GM23338 (cell line): ENCODE measurements at regions not wholly inside any gene's neighbourhood (a gene's known extent, or its start where the extent isn't known, plus 50 kb on each side); places are given as distances from the start of the nearest gene placed in this dataset.

ENCODE experiments used
- ATAC-seq: fragments of 200-7000 bp; cut with Tn5 transposase; 3 replicates; pipeline ENCODE4 v1.9.1; 2020
- DNase-seq: peaks from one replicate; pipeline ENCODE4 v3.0.0-alpha.2; 2015; ENCODE audit warnings: low spot score
- H2AFZ ChIP-seq: fragments of 200-600 bp; sonication (generic); 2 replicates; pipeline ENCODE4 v1.8.0; 2016; ENCODE audit warnings: antibody characterized with exemption, mild to moderate bottlenecking, moderate library complexity
- H3F3A ChIP-seq: fragments of 200-600 bp; sonication (generic); replicated peaks from 2 replicates; pipeline ENCODE4 v1.8.0; 2017; ENCODE audit warnings: antibody characterized with exemption, mixed run types, low read depth
- H3K27ac ChIP-seq: fragments of 200-600 bp; sonication (generic); 2 replicates; pipeline ENCODE4 v1.6.1; 2016; ENCODE audit warnings: low read depth
- H3K27me3 ChIP-seq: fragments of 200-600 bp; sonication (generic); 2 replicates; pipeline ENCODE4 v1.8.0; 2016; ENCODE audit warnings: mild to moderate bottlenecking, mixed run types, moderate library complexity; ENCODE audit not compliant: insufficient read depth
- H3K36me3 ChIP-seq: fragments of 200-600 bp; sonication (generic); 2 replicates; pipeline ENCODE4 v1.8.0; 2016; ENCODE audit warnings: mild to moderate bottlenecking; ENCODE audit not compliant: insufficient read depth
- H3K4me1 ChIP-seq: fragments of 200-600 bp; sonication (generic); 2 replicates; pipeline ENCODE4 v1.8.0; 2016; ENCODE audit warnings: mild to moderate bottlenecking, moderate library complexity; ENCODE audit not compliant: insufficient read depth
- H3K4me2 ChIP-seq: fragments of 200-600 bp; sonication (generic); 2 replicates; pipeline ENCODE4 v1.7.1; 2017; ENCODE audit warnings: mixed run types
- H3K4me3 ChIP-seq: fragments of 200-600 bp; sonication (generic); 2 replicates; pipeline ENCODE4 v1.6.1; 2016; ENCODE audit warnings: mixed run types
- H3K79me2 ChIP-seq: fragments of 200-600 bp; sonication (generic); replicated peaks from 2 replicates; pipeline ENCODE4 v1.8.0; 2017; ENCODE audit warnings: mild to moderate bottlenecking; ENCODE audit not compliant: insufficient read depth
- H3K9me2 ChIP-seq: fragments of 200-600 bp; sonication (generic); 2 replicates; pipeline ENCODE4 v1.8.0; 2017; ENCODE audit not compliant: insufficient read depth
- H4K20me1 ChIP-seq: fragments of 200-600 bp; sonication (generic); replicated peaks from 2 replicates; pipeline ENCODE4 v1.8.0; 2017; ENCODE audit warnings: mild to moderate bottlenecking; ENCODE audit not compliant: insufficient read depth
- H3K27ac Mint-ChIP-seq: 2 replicates; pipeline ENCODE4 v1.8.0; 2020; ENCODE audit warnings: inconsistent platforms, mild to moderate bottlenecking, moderate library complexity, mixed read lengths
- H3K27me3 Mint-ChIP-seq: 3 replicates; pipeline ENCODE4 v1.8.0; 2022; ENCODE audit warnings: low read depth, mild to moderate bottlenecking, moderate library complexity, mixed read lengths, inconsistent platforms; ENCODE audit not compliant: insufficient read depth, poor library complexity
- H3K36me3 Mint-ChIP-seq: 3 replicates; pipeline ENCODE4 v1.8.0; 2021; ENCODE audit warnings: low read depth, mild to moderate bottlenecking, inconsistent platforms, moderate library complexity, mixed read lengths
- H3K4me1 Mint-ChIP-seq: 3 replicates; pipeline ENCODE4 v1.8.0; 2020; ENCODE audit warnings: mild to moderate bottlenecking, inconsistent platforms, mixed read lengths
- H3K4me3 Mint-ChIP-seq: 3 replicates; pipeline ENCODE4 v1.8.0; 2021; ENCODE audit warnings: moderate library complexity, mild to moderate bottlenecking, inconsistent platforms, mixed read lengths
- H3K9me3 Mint-ChIP-seq: 3 replicates; pipeline ENCODE4 v1.8.0; 2020; ENCODE audit warnings: moderate library complexity, mild to moderate bottlenecking, inconsistent platforms, mixed read lengths
- CREB1 ChIP-seq: fragments of 250-450 bp; sonication (Bioruptor Pico); IDR thresholded peaks from 2 replicates; pipeline ENCODE4 v1.5.0; 2020; ENCODE audit warnings: low read depth, mild to moderate bottlenecking, moderate library complexity
- CTCF ChIP-seq, 2 experiments: fragments of 200-600 bp in 1 of 2; sonication (generic) in 1 of 2; conservative IDR thresholded peaks; 2 replicates each; pipeline versions ENCODE4 v1.5.1 to v1.6.1; 2016 to 2017; ENCODE audit warnings: antibody characterized with exemption in 2 of 2, low read depth in 2 of 2, mild to moderate bottlenecking in 2 of 2, moderate library complexity in 1 of 2
- ETS1 ChIP-seq: IDR thresholded peaks from 2 replicates; pipeline ENCODE4 v1.6.1; 2016; ENCODE audit warnings: antibody characterized with exemption
- EZH2 ChIP-seq: fragments of 200-600 bp; sonication (generic); IDR thresholded peaks from one replicate; pipeline ENCODE4 v1.8.0; 2017; ENCODE audit warnings: antibody characterized with exemption, mild to moderate bottlenecking, low read depth; ENCODE audit not compliant: unreplicated experiment
- JUNB ChIP-seq: IDR thresholded peaks from one replicate; pipeline ENCODE4 v1.6.1; 2016; ENCODE audit warnings: antibody characterized with exemption; ENCODE audit not compliant: unreplicated experiment
- NANOG ChIP-seq: IDR thresholded peaks from 2 replicates; pipeline ENCODE4 v1.6.1; 2016; ENCODE audit warnings: antibody characterized with exemption, borderline replicate concordance
- POLR2AphosphoS5 ChIP-seq: IDR thresholded peaks from 2 replicates; pipeline ENCODE4 v1.6.1; 2016; ENCODE audit warnings: antibody characterized with exemption, low read depth
- REST ChIP-seq: IDR thresholded peaks from one replicate; pipeline ENCODE4 v1.6.1; 2018; ENCODE audit warnings: antibody characterized with exemption; ENCODE audit not compliant: unreplicated experiment
- STAT1 ChIP-seq: IDR thresholded peaks from one replicate; pipeline ENCODE4 v1.6.1; 2016; ENCODE audit warnings: antibody characterized with exemption; ENCODE audit not compliant: unreplicated experiment
- ZNF114 ChIP-seq: fragments of 250-450 bp; sonication (Bioruptor Pico); IDR thresholded peaks from 2 replicates; pipeline ENCODE4 v1.5.0; 2020; ENCODE audit warnings: mild to moderate bottlenecking, moderate library complexity
- ZNF331 ChIP-seq: fragments of 250-450 bp; sonication (Bioruptor Pico); IDR thresholded peaks from 2 replicates; pipeline ENCODE4 v1.5.0; 2020; ENCODE audit warnings: low read depth, mild to moderate bottlenecking, moderate library complexity

GRCh38 chr4:38360201-38360600 is 303.8 kb upstream of the KLF3 start (continued):
- TF ChIP-seq REST (no peak), CREB1 (CRISPR knock-in tag) (no peak), CTCF (conservative IDR thresholded peaks at IDR 0.05; ENCODE audit: low read depth in 2 of 2) (no peak), ETS1 (no peak)

DNA sequence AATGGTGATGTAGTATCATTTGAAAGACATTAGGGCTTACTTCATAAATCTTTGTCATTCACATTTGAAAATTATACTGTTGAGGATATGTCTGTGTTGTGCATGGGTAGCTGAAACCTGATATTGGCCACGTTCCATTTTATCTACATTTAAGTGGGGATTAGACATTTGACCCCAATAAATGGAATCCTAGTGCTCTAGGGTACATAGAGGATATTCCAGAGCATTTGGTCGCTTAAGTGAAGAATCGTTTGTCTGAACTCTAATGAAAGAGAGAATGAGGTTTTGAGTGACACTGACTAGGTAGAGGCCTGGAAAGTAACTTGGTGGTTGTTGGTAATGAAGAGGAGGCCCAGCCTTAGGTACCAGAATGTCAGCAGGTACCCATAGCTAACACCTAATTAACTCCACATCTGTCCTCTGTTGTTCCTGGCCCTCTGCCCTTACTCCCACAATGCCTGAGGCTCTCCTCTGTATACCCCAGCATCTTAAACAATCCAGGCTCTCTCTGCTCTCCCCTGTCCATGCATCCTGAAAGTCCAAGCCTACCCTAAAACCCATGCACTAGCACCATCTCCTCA is 299.5 kb upstream of the KLF3 start:
- DNase-seq: no peak
- TF ChIP-seq ZNF331: no peak
- TF ChIP-seq NANOG: no peak
- no peak for TF ChIP-seq STAT1
- no peak for TF ChIP-seq JUNB
- TF ChIP-seq ZNF114 (CRISPR knock-in tag): no peak
- TF ChIP-seq CTCF (conservative IDR thresholded peaks at IDR 0.05; ENCODE audit: low read depth in 2 of 2): no peak
- no peak for TF ChIP-seq EZH2
- no peak for TF ChIP-seq POLR2AphosphoS5

More for the DNA sequence above, 299.5 kb upstream of the KLF3 start:
- H3K27me3 ChIP-seq: no peaks in the 10 kb centered on the region
- no peaks in the 10 kb centered on the region for H3K79me2 ChIP-seq
- H3K9me2 ChIP-seq: peaks cover 7% of the 10 kb centered on the region
- Mint-ChIP-seq H3K4me3 (no peak overlapping the region), H3K27me3 (no peaks in the 10 kb centered on the region), H3K27ac (no peak overlapping the region), H3K36me3 (no peaks in the 10 kb centered on the region), H3K4me1 (no peaks in the 10 kb centered on the region), H3K9me3 (no peaks in the 10 kb centered on the region; the same call in 2 of the 3 replicates)
- no peak overlapping the region for H2AFZ ChIP-seq
- H3K36me3 ChIP-seq: no peaks in the 10 kb centered on the region
- no peak overlapping the region for H3K4me2 ChIP-seq
- no peak overlapping the region for H3K4me3 ChIP-seq
- no peaks in the 10 kb centered on the region for H4K20me1 ChIP-seq
- H3K27ac ChIP-seq: no peak overlapping the region
- ATAC-seq: no peak
- H3K4me1 ChIP-seq: no peaks in the 10 kb centered on the region
- H3F3A ChIP-seq: no peaks in the 10 kb centered on the region
